OCI-LY3 (cell line): ENCODE measurements at regions not wholly inside any gene's neighbourhood (a gene's known extent, or its start where the extent isn't known, plus 50 kb on each side); places are given as distances from the start of the nearest gene placed in this dataset.

Experiments used
- H2AFZ ChIP-seq: fragments of 200-600, 300-600 bp; shearing (Covaris generic); 2 replicates; pipeline ENCODE4 v1.6.0; 2014; ENCODE audit warnings: antibody characterized with exemption, low read depth, low read length
- H3K27ac ChIP-seq: fragments of 200-600, 300-600 bp; sonication (generic); 2 replicates; pipeline ENCODE4 v1.5.1; 2014; ENCODE audit warnings: mild to moderate bottlenecking, low read length, moderate library complexity, mixed read lengths
- H3K27me3 ChIP-seq: fragments of 200-600, 300-600 bp; sonication (generic); 2 replicates; pipeline ENCODE4 v1.6.1; 2014; ENCODE audit warnings: low read depth, low read length, mixed read lengths
- H3K36me3 ChIP-seq: fragments of 200-600, 300-600 bp; sonication (generic); replicated peaks from 2 replicates; pipeline ENCODE3; 2014; ENCODE audit warnings: low read depth, low read length, mixed read lengths
- H3K4me1 ChIP-seq: fragments of 300-600, 200-600 bp; sonication (generic); 2 replicates; pipeline ENCODE4 v1.6.1; 2014; ENCODE audit warnings: low read length, mixed read lengths
- H3K4me2 ChIP-seq: fragments of 200-600, 300-600 bp; sonication (generic); 2 replicates; pipeline ENCODE4 v1.6.1; 2014; ENCODE audit warnings: low read length, mixed read lengths
- H3K4me3 ChIP-seq: fragments of 300-600, 200-600 bp; sonication (generic); 2 replicates; pipeline ENCODE4 v1.5.1; 2014; ENCODE audit warnings: antibody characterized with exemption, mild to moderate bottlenecking, low read length, moderate library complexity
- H3K79me2 ChIP-seq: fragments of 300-600, 200-600 bp; shearing (Covaris generic); 2 replicates; pipeline ENCODE4 v1.6.1; 2014; ENCODE audit warnings: mild to moderate bottlenecking, low read length, mixed read lengths
- H3K9ac ChIP-seq: fragments of 300-600, 200-600 bp; shearing (Covaris generic); 2 replicates; pipeline ENCODE4 v1.6.0; 2014; ENCODE audit warnings: mild to moderate bottlenecking, low read length, moderate library complexity
- H3K9me3 ChIP-seq: fragments of 200-600, 300-600 bp; shearing (Covaris generic); 2 replicates; pipeline ENCODE4 v1.6.1; 2014; ENCODE audit warnings: low read length, mixed read lengths; ENCODE audit not compliant: insufficient read depth
- H4K20me1 ChIP-seq: fragments of 200-600, 300-600 bp; sonication (generic); 2 replicates; pipeline ENCODE4 v1.6.1; 2016; ENCODE audit warnings: low read length, mixed read lengths; ENCODE audit not compliant: insufficient read depth
- CTCF ChIP-seq: fragments of 200-600, 300-600 bp; sonication (generic); IDR thresholded peaks from 2 replicates; pipeline ENCODE4 v1.5.1; 2014; ENCODE audit warnings: antibody characterized with exemption, low read length, low read depth
- EZH2phosphoT487 ChIP-seq: fragments of 200-600 bp; shearing (Covaris generic); IDR thresholded peaks from 2 replicates; pipeline ENCODE4 v1.6.1; 2018; ENCODE audit warnings: antibody characterized with exemption, mixed run types, low read depth

- no peaks in the 10 kb centered on the region for H3K4me1 ChIP-seq
- no peak overlapping the region for H3K4me2 ChIP-seq
- no peaks in the 10 kb centered on the region for H3K79me2 ChIP-seq
- no peak overlapping the region for H3K27ac ChIP-seq
- TF ChIP-seq CTCF (no peak), EZH2phosphoT487 (no peak)
- no peak overlapping the region for H3K9ac ChIP-seq
- no peaks in the 10 kb centered on the region for H3K36me3 ChIP-seq
- no peak overlapping the region for H2AFZ ChIP-seq
- no peaks in the 10 kb centered on the region for H3K27me3 ChIP-seq
- H4K20me1 ChIP-seq: no peaks in the 10 kb centered on the region
- H3K9me3 ChIP-seq: no peaks in the 10 kb centered on the region
- no peak overlapping the region for H3K4me3 ChIP-seq
Measured at GRCh38 chr10:4719036-4719435, 107.0 kb upstream of the AKR1E2 start.

GRCh38 chr10:4718544-4718943 is 107.5 kb upstream of the AKR1E2 start:
- H3K4me2 ChIP-seq: no peak overlapping the region
- no peak overlapping the region for H2AFZ ChIP-seq
- no peaks in the 10 kb centered on the region for H3K27me3 ChIP-seq
- TF ChIP-seq CTCF (no peak), EZH2phosphoT487 (no peak)
- H3K27ac ChIP-seq: no peak overlapping the region
- H3K4me1 ChIP-seq: no peaks in the 10 kb centered on the region
- H3K36me3 ChIP-seq: no peaks in the 10 kb centered on the region
- no peaks in the 10 kb centered on the region for H3K9me3 ChIP-seq
- no peaks in the 10 kb centered on the region for H3K79me2 ChIP-seq
- H4K20me1 ChIP-seq: no peaks in the 10 kb centered on the region
- H3K9ac ChIP-seq: no peak overlapping the region
- H3K4me3 ChIP-seq: no peak overlapping the region

GRCh38 chr10:4717670-4718069 is 108.3 kb upstream of the AKR1E2 start:
- H3K9me3 ChIP-seq: no peaks in the 10 kb centered on the region
- H3K9ac ChIP-seq: no peak overlapping the region
- no peaks in the 10 kb centered on the region for H3K36me3 ChIP-seq
- no peak overlapping the region for H2AFZ ChIP-seq
- H3K4me3 ChIP-seq: no peak overlapping the region
- H3K27me3 ChIP-seq: no peaks in the 10 kb centered on the region
- H3K27ac ChIP-seq: no peak overlapping the region
- H3K4me1 ChIP-seq: no peaks in the 10 kb centered on the region
- no peak for TF ChIP-seq EZH2phosphoT487
- TF ChIP-seq CTCF: no peak
- no peaks in the 10 kb centered on the region for H4K20me1 ChIP-seq
- H3K4me2 ChIP-seq: no peak overlapping the region
- H3K79me2 ChIP-seq: no peaks in the 10 kb centered on the region

- Histone ChIP-seq H3K9me3 (no peaks in the 10 kb centered on the region), H2AFZ (no peak overlapping the region), H4K20me1 (no peaks in the 10 kb centered on the region), H3K79me2 (no peaks in the 10 kb centered on the region), H3K4me3 (no peak overlapping the region), H3K9ac (no peak overlapping the region), H3K27me3 (0 out of 2 replicates have a peak, but pooled peaks cover 3% of the 10 kb centered on the region), H3K4me2 (no peak overlapping the region), H3K4me1 (no peaks in the 10 kb centered on the region), H3K27ac (no peak overlapping the region), H3K36me3 (no peaks in the 10 kb centered on the region)
- TF ChIP-seq EZH2phosphoT487 (no peak), CTCF (no peak)
Measured at GRCh38 chr10:4710858-4711257, 115.1 kb upstream of the AKR1E2 start.
